ENCODE measurements at regions not wholly inside any gene's neighbourhood (a gene's known extent, or its start where the extent isn't known, plus 50 kb on each side); places are given as distances from the start of the nearest gene placed in this dataset.

DNA sequence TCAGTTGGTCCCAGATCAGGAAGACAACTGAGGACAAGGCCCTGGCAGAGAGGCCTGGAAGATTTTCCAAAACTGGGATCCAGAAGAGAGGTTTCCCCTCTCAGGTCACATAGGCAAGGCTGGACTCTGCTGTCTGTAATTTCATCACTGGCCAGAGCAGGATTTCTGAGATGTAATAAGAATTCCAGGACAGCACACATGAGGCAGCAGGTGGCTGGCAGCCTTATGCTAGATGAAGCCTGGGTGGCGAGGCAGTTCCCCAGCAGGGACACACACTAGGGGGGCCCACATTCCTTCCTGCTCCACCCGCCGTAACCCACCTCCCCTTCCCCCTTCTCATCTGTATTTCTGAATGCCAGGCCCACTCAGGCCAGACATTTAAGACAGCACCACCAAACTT, 98.6 kb downstream of the HNRNPLL start:
- DNase-seq (ENCODE audit: low spot score), result no peak
- no peak overlapping the region for H3K27ac Mint-ChIP-seq (ENCODE audit: unreplicated experiment)
- H3K36me3 Mint-ChIP-seq (ENCODE audit: low read depth, unreplicated experiment), result peaks cover 3% of the 10 kb centered on the region
- no peaks in the 10 kb centered on the region for H3K9me3 Mint-ChIP-seq (ENCODE audit: unreplicated experiment)
- H3K27me3 Mint-ChIP-seq (ENCODE audit: unreplicated experiment), result no peaks in the 10 kb centered on the region
- TF ChIP-seq, protein P1, sequence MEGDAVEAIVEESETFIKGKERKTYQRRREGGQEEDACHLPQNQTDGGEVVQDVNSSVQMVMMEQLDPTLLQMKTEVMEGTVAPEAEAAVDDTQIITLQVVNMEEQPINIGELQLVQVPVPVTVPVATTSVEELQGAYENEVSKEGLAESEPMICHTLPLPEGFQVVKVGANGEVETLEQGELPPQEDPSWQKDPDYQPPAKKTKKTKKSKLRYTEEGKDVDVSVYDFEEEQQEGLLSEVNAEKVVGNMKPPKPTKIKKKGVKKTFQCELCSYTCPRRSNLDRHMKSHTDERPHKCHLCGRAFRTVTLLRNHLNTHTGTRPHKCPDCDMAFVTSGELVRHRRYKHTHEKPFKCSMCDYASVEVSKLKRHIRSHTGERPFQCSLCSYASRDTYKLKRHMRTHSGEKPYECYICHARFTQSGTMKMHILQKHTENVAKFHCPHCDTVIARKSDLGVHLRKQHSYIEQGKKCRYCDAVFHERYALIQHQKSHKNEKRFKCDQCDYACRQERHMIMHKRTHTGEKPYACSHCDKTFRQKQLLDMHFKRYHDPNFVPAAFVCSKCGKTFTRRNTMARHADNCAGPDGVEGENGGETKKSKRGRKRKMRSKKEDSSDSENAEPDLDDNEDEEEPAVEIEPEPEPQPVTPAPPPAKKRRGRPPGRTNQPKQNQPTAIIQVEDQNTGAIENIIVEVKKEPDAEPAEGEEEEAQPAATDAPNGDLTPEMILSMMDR (IDR thresholded peaks at IDR 0.05; ENCODE audit: unreplicated experiment), result no peak
- peaks cover 6% of the 10 kb centered on the region for H3K4me1 Mint-ChIP-seq (ENCODE audit: unreplicated experiment)
- no peak overlapping the region for H3K4me3 Mint-ChIP-seq (ENCODE audit: unreplicated experiment)

DNA sequence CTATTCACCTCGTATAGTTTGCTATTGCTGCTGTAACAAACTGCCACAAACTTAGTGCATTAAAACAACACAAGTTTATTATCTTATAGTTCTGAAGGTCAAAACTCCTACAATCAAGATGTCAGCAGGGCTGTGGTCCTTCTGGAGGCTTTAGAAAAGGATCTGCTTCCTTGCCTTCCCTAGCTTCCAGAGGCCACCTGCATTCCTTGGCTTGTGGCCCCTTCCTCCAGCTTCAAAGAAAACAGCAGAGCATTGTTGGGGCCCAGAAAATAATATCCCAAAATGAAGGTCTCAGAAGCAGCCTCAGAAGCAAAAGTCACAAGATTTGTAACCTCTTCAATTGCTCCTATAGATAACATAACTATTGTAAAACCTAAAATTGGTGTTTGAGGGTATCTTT, 100.6 kb downstream of the HNRNPLL start:
- TF ChIP-seq, protein P1 (IDR thresholded peaks at IDR 0.05; ENCODE audit: unreplicated experiment), result no peak
- no peak for DNase-seq (ENCODE audit: low spot score)
- no peak overlapping the region for H3K27ac Mint-ChIP-seq (ENCODE audit: unreplicated experiment)
- H3K9me3 Mint-ChIP-seq (ENCODE audit: unreplicated experiment), result no peaks in the 10 kb centered on the region
- H3K36me3 Mint-ChIP-seq (ENCODE audit: low read depth, unreplicated experiment), result peaks cover 3% of the 10 kb centered on the region
- no peaks in the 10 kb centered on the region for H3K27me3 Mint-ChIP-seq (ENCODE audit: unreplicated experiment)
- H3K4me3 Mint-ChIP-seq (ENCODE audit: unreplicated experiment), result no peak overlapping the region
- H3K4me1 Mint-ChIP-seq (ENCODE audit: unreplicated experiment), result peaks cover 13% of the 10 kb centered on the region

- TF ChIP-seq, protein P1 (IDR thresholded peaks at IDR 0.05; ENCODE audit: unreplicated experiment), result no peak
- H3K4me1 Mint-ChIP-seq (ENCODE audit: unreplicated experiment), result peaks cover 13% of the 10 kb centered on the region
- no peak for DNase-seq (ENCODE audit: low spot score)
- peaks cover 3% of the 10 kb centered on the region for H3K36me3 Mint-ChIP-seq (ENCODE audit: low read depth, unreplicated experiment)
- no peaks in the 10 kb centered on the region for H3K27me3 Mint-ChIP-seq (ENCODE audit: unreplicated experiment)
- no peak overlapping the region for H3K4me3 Mint-ChIP-seq (ENCODE audit: unreplicated experiment)
- no peaks in the 10 kb centered on the region for H3K9me3 Mint-ChIP-seq (ENCODE audit: unreplicated experiment)
- no peak overlapping the region for H3K27ac Mint-ChIP-seq (ENCODE audit: unreplicated experiment)
Observed at GRCh38 chr2:38500283-38500634, 102.5 kb downstream of the HNRNPLL start.

DNA sequence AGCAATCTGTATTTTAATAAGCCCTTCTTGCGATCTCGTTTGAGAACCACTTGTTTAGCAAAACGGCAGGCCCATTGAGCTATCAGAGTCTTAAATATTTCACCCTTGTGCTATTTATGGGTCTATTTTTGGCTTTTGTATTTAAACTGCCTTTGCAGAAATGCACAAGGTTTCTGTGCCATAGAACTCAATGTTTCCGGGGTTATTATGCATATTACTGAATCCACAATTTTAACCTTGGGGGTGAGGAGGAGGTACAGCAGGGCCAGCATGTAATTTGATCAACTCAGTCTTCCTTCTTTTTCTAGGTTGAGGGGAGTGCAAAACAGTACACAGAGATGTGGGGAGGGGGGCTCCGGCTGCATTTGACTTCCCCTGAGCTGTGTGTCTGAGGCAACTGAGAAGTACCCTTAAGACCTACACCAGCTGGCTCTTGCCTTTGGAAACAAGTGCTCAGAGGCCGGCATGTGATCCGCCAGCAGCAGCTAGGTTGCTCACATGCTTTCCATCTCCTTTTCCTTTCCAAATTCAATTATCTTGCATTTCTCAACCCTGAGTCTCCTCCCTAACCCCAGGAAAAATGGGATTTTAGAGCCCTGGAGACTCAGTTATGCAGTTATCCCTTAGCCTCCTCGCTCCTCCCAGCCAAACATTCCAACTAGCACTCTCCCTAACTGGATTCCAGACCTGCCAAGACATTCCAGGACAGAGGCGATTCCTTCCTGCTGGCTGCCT, 103.0 kb downstream of the HNRNPLL start:
- Mint-ChIP-seq H3K4me3 (ENCODE audit: unreplicated experiment) (no peak overlapping the region), H3K27me3 (ENCODE audit: unreplicated experiment) (no peaks in the 10 kb centered on the region), H3K4me1 (ENCODE audit: unreplicated experiment) (peaks cover 13% of the 10 kb centered on the region), H3K27ac (ENCODE audit: unreplicated experiment) (no peak overlapping the region), H3K36me3 (ENCODE audit: low read depth, unreplicated experiment) (peaks cover 3% of the 10 kb centered on the region), H3K9me3 (ENCODE audit: unreplicated experiment) (no peaks in the 10 kb centered on the region)
- TF ChIP-seq, protein P1 (IDR thresholded peaks at IDR 0.05; ENCODE audit: unreplicated experiment), result no peak
- no peak for DNase-seq (ENCODE audit: low spot score)

DNA sequence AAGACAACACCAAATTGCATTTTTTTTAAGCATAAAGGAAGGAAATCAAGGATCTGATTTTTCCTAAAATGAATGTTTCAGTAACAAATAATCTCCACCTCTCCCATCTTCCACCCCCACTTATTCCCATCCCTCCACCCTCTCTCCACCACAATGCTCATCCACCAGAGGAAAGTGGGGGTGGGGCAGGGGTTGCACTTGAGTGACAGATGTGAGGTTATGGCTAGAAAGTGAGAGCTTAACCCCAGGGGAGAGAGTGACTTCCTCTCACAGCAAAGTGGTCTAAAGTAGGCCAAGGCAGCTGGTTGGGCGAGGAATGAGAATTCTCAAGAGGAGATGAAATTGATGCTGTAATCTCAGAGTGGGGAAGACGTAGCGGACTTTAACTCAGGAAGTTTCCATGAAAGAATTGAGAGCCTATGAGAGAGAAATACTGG, 104.7 kb downstream of the HNRNPLL start:
- Mint-ChIP-seq H3K27me3 (ENCODE audit: unreplicated experiment) (no peaks in the 10 kb centered on the region), H3K4me1 (ENCODE audit: unreplicated experiment) (peaks cover 13% of the 10 kb centered on the region), H3K4me3 (ENCODE audit: unreplicated experiment) (no peak overlapping the region), H3K36me3 (ENCODE audit: low read depth, unreplicated experiment) (no peaks in the 10 kb centered on the region), H3K9me3 (ENCODE audit: unreplicated experiment) (no peaks in the 10 kb centered on the region), H3K27ac (ENCODE audit: unreplicated experiment) (no peak overlapping the region)
- no peak for DNase-seq (ENCODE audit: low spot score)
- TF ChIP-seq, protein P1 (IDR thresholded peaks at IDR 0.05; ENCODE audit: unreplicated experiment), result no peak

Data from endothelial cell (in vitro differentiated cells).